Gastrocnemius medialis (tissue), 4 donors: ENCODE measurements at regions not wholly inside any gene's neighbourhood (a gene's known extent, or its start where the extent isn't known, plus 50 kb on each side); places are given as distances from the start of the nearest gene placed in this dataset.

Experiments used
- POLR2A ChIP-seq, 2 donors: fragments of 450-650 bp; IDR thresholded peaks; one replicate each; pipeline ENCODE4 v1.6.1; 2017; ENCODE audit warnings: antibody characterized with exemption in 2 of 2, mild to moderate bottlenecking in 2 of 2, moderate library complexity in 2 of 2
- TF ChIP-seq, protein P1 (sequence below), 5 experiments: fragments of 450-650 bp in 3 of 5; fragments of 200-600 bp in 2 of 5; sonication (generic) in 2 of 5; IDR thresholded peaks in 4 of 5; conservative IDR thresholded peaks in 1 of 5; 1 replicate in 4 of 5; 2 replicates in 1 of 5; pipeline ENCODE4 v1.5.1; 2016 to 2019; ENCODE audit warnings: antibody characterized with exemption in 5 of 5, mild to moderate bottlenecking in 3 of 5, moderate library complexity in 3 of 5

DNA sequence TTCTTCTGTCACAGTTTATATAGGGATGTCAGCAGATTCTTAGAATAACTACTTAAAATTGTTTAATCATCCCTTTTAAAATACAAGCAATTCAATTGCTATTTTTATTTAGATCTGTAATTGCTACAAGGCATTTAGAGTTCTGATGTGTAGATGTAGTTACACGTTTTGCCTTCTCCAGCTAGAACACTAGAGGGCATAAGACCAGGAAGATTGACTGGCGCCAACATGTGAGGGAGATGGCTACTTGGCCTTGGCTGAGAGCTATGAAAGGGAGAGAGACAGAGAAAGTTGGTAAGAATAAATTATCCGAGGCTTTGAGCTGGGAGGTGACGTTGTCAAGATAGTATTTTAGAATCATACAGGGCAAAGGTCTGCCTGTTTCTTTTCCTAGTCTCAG lies 563.7 kb upstream of the PRKX start:
- TF ChIP-seq, protein P1, sequence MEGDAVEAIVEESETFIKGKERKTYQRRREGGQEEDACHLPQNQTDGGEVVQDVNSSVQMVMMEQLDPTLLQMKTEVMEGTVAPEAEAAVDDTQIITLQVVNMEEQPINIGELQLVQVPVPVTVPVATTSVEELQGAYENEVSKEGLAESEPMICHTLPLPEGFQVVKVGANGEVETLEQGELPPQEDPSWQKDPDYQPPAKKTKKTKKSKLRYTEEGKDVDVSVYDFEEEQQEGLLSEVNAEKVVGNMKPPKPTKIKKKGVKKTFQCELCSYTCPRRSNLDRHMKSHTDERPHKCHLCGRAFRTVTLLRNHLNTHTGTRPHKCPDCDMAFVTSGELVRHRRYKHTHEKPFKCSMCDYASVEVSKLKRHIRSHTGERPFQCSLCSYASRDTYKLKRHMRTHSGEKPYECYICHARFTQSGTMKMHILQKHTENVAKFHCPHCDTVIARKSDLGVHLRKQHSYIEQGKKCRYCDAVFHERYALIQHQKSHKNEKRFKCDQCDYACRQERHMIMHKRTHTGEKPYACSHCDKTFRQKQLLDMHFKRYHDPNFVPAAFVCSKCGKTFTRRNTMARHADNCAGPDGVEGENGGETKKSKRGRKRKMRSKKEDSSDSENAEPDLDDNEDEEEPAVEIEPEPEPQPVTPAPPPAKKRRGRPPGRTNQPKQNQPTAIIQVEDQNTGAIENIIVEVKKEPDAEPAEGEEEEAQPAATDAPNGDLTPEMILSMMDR (IDR thresholded peaks at IDR 0.05 in 4 of 5, conservative IDR thresholded peaks at IDR 0.05 in 1 of 5): no peak
- TF ChIP-seq POLR2A (IDR thresholded peaks at IDR 0.05): no peak
